ENCODE measurements at regions not wholly inside any gene's neighbourhood (a gene's known extent, or its start where the extent isn't known, plus 50 kb on each side); places are given as distances from the start of the nearest gene placed in this dataset.

GRCh38 chr6:60687085-60687484 is 1598.9 kb downstream of the KHDRBS2 start:
- peaks cover 0 to 2% of the 10 kb centered on the region in 2 donors for H3K9me3 ChIP-seq
- no peaks in the 10 kb centered on the region for H3K36me3 ChIP-seq
- intact Hi-C loops (cut with DNase I), result no loop called here
- TF ChIP-seq CTCF (IDR thresholded peaks at IDR 0.05), result no peak
- ATAC-seq, result no peak
- no peak for DNase-seq
- H3K4me3 ChIP-seq, result no peak overlapping the region
- H3K27me3 ChIP-seq, result no peaks in the 10 kb centered on the region
- H3K4me1 ChIP-seq, result no peaks in the 10 kb centered on the region
- no peak overlapping the region for H3K27ac ChIP-seq

DNA sequence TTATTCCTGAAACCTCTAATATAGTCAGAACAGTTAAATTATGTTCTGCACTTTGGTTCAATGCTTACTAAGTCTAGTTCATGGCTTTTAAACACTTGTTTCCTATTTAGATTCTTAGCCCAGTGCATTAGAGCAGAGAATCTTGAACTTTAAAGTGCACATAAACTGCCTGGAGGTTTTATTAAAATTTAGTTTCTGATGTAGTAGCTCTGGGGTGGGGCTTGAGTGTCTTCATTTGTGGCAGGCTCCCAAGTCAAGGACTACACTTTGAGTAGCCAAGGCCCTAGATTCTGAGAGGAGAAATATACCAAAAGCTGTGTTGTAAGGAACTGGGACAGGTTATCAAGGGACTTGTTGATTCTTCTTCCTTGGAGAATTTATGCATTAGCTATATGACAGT is 1604.2 kb downstream of the KHDRBS2 start:
- no peak overlapping the region for H3K4me3 ChIP-seq
- H3K27ac ChIP-seq, result no peak overlapping the region
- DNase-seq (no peak), ATAC-seq (no peak)
- intact Hi-C loops (cut with DNase I), result no loop called here
- H3K27me3 ChIP-seq, result no peaks in the 10 kb centered on the region
- no peak for TF ChIP-seq CTCF (IDR thresholded peaks at IDR 0.05)
- H3K36me3 ChIP-seq, result no peaks in the 10 kb centered on the region
- peaks cover 0 to 17% of the 10 kb centered on the region in 2 donors for H3K9me3 ChIP-seq
- no peaks in the 10 kb centered on the region for H3K4me1 ChIP-seq

DNA sequence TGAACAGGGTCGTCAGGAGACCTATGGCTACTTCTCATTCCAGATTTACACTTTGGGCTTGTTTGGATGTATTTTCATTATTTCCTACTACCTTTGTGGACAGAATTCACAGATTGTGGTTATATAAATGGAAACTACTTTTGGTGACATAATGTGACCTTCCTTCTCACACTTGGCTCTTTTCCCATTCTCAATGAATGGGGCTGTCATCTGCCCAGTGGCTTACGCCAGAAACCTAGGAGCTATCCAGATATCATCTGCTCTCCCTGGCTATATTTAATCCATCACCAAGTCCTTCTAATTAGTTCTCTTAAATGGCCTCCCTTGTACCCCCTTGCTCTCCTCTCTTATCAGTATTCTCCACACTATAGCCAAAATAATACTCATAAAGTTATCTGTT is 1606.8 kb downstream of the KHDRBS2 start:
- H3K36me3 ChIP-seq, result no peaks in the 10 kb centered on the region

GRCh38 chr6:60671369-60671768 is 1614.7 kb downstream of the KHDRBS2 start:
- TF ChIP-seq CTCF (IDR thresholded peaks at IDR 0.05), result no peak
- Histone ChIP-seq H3K36me3 (no peaks in the 10 kb centered on the region), H3K9me3 (peaks cover 0 to 28% of the 10 kb centered on the region in 2 donors), H3K27ac (no peak overlapping the region), H3K27me3 (no peaks in the 10 kb centered on the region), H3K4me3 (no peak overlapping the region), H3K4me1 (no peaks in the 10 kb centered on the region)
- no peak for ATAC-seq
- no peak for DNase-seq
- intact Hi-C loops (cut with DNase I), result no loop called here

More for the DNA sequence above, 1606.8 kb downstream of the KHDRBS2 start:
- intact Hi-C loops (cut with DNase I), result no loop called here
- DNase-seq, result no peak
- no peak for TF ChIP-seq CTCF (IDR thresholded peaks at IDR 0.05)
- peaks cover 0 to 29% of the 10 kb centered on the region in 2 donors for H3K9me3 ChIP-seq
- no peaks in the 10 kb centered on the region for H3K4me1 ChIP-seq
- no peak overlapping the region for H3K4me3 ChIP-seq
- ATAC-seq, result no peak
- no peak overlapping the region for H3K27ac ChIP-seq
- H3K27me3 ChIP-seq, result no peaks in the 10 kb centered on the region

- no peak for DNase-seq
- intact Hi-C loops (cut with DNase I), result no loop called here
- no peak overlapping the region for H3K4me3 ChIP-seq
- no peaks in the 10 kb centered on the region for H3K4me1 ChIP-seq
- H3K27ac ChIP-seq, result no peak overlapping the region
- H3K9me3 ChIP-seq, result peaks cover 0 to 31% of the 10 kb centered on the region in 2 donors
- H3K36me3 ChIP-seq, result no peaks in the 10 kb centered on the region
- TF ChIP-seq CTCF (IDR thresholded peaks at IDR 0.05), result no peak
- no peaks in the 10 kb centered on the region for H3K27me3 ChIP-seq
- no peak for ATAC-seq
These were observed 1616.0 kb downstream of the KHDRBS2 start for GRCh38 chr6:60670036-60670435.
